Esophagus muscularis mucosa (tissue), 4 donors: ENCODE measurements at regions not wholly inside any gene's neighbourhood (a gene's known extent, or its start where the extent isn't known, plus 50 kb on each side); places are given as distances from the start of the nearest gene placed in this dataset.

Experiments
- DNase-seq: peaks from one replicate; pipeline ENCODE4 v3.0.0-alpha.2; 2017; ENCODE audit errors: extremely low spot score
- H3K27ac ChIP-seq, 4 donors: fragments of 200-600 bp; sonication (generic); replicated peaks in 1 of 4; 1 replicate in 3 of 4; 2 replicates in 1 of 4; pipeline ENCODE4 v1.5.1; 2016 to 2019; ENCODE audit warnings: mild to moderate bottlenecking in 1 of 4
- H3K27me3 ChIP-seq, 4 donors: fragments of 200-600 bp; sonication (generic); one replicate each; pipeline versions ENCODE4 v1.5.1 to v1.6.0; 2016 to 2019
- H3K36me3 ChIP-seq, 4 donors: fragments of 200-600 bp; sonication (generic); one replicate each; pipeline ENCODE4 v1.5.1; 2016 to 2019
- H3K4me1 ChIP-seq, 4 donors: fragments of 200-600 bp; sonication (generic); one replicate each; pipeline ENCODE4 v1.5.1; 2016 to 2019
- H3K4me3 ChIP-seq, 4 donors: fragments of 200-600 bp; sonication (generic); 1 replicate in 2 of 4; 2 replicates in 2 of 4; pipeline ENCODE4 v1.5.1; 2016 to 2019; ENCODE audit warnings: mild to moderate bottlenecking in 4 of 4, moderate library complexity in 1 of 4
- H3K9me3 ChIP-seq, 4 donors: fragments of 200-600 bp; sonication (generic); 1 replicate in 3 of 4; 2 replicates in 1 of 4; pipeline ENCODE4 v1.5.1; 2016 to 2019
- EP300 ChIP-seq: sonication (generic); formaldehyde crosslinking; IDR thresholded peaks from one replicate; pipeline ENCODE4 v1.6.1; 2017; ENCODE audit warnings: antibody characterized with exemption
- POLR2A ChIP-seq: fragments of 450-650 bp; IDR thresholded peaks from one replicate; pipeline ENCODE4 v1.6.1; 2017; ENCODE audit warnings: antibody characterized with exemption, moderate library complexity, mild to moderate bottlenecking, low read depth
- POLR2AphosphoS5 ChIP-seq, 2 donors: sonication (generic); formaldehyde crosslinking; IDR thresholded peaks; one replicate each; pipeline ENCODE4 v1.6.1; 2017; ENCODE audit warnings: antibody characterized with exemption in 2 of 2
- WGBS: methylation state at CpG from one replicate; pipeline ENCODE4 v1.1.5; 2018; 5-methylcytosine and 5-hydroxymethylcytosine counted together
- intact Hi-C: fragments of 100-400 bp; cut with DNase I; formaldehyde crosslinking; loops from one replicate; pipeline ENCODE4 v1.15.1; 2023
- TF ChIP-seq, protein P1 (sequence below), 3 experiments: fragments of 200-600 bp in 2 of 3; fragments of 450-650 bp in 1 of 3; sonication (generic) in 2 of 3; IDR thresholded peaks; one replicate each; pipeline ENCODE4 v1.5.1; 2017 to 2019; ENCODE audit warnings: antibody characterized with exemption in 3 of 3, mild to moderate bottlenecking in 2 of 3, moderate library complexity in 1 of 3

- DNase-seq: no peak
- no peak overlapping the region for H3K4me3 ChIP-seq
- intact Hi-C loops: no loop called here
- TF ChIP-seq EP300 (no peak), POLR2AphosphoS5 (IDR thresholded peaks at IDR 0.05) (no peak)
- TF ChIP-seq, protein P1, sequence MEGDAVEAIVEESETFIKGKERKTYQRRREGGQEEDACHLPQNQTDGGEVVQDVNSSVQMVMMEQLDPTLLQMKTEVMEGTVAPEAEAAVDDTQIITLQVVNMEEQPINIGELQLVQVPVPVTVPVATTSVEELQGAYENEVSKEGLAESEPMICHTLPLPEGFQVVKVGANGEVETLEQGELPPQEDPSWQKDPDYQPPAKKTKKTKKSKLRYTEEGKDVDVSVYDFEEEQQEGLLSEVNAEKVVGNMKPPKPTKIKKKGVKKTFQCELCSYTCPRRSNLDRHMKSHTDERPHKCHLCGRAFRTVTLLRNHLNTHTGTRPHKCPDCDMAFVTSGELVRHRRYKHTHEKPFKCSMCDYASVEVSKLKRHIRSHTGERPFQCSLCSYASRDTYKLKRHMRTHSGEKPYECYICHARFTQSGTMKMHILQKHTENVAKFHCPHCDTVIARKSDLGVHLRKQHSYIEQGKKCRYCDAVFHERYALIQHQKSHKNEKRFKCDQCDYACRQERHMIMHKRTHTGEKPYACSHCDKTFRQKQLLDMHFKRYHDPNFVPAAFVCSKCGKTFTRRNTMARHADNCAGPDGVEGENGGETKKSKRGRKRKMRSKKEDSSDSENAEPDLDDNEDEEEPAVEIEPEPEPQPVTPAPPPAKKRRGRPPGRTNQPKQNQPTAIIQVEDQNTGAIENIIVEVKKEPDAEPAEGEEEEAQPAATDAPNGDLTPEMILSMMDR (IDR thresholded peaks at IDR 0.05): no peak
- H3K36me3 ChIP-seq: no peaks in the 10 kb centered on the region
- no peaks in the 10 kb centered on the region for H3K9me3 ChIP-seq
- 85% methylated on average over 6 of the region's 6 CpGs for WGBS
- H3K27me3 ChIP-seq: no peaks in the 10 kb centered on the region
- peaks cover 0 to 6% (median 0%) of the 10 kb centered on the region in 4 donors for H3K4me1 ChIP-seq
- no peak overlapping the region for H3K27ac ChIP-seq
Measured at GRCh38 chr14:34012369-34012768, 61.5 kb upstream of the EGLN3 start.

GRCh38 chr14:34009956-34010355, 59.1 kb upstream of the EGLN3 start:
- DNase-seq: no peak
- Histone ChIP-seq H3K36me3 (no peaks in the 10 kb centered on the region), H3K27me3 (no peaks in the 10 kb centered on the region), H3K9me3 (no peaks in the 10 kb centered on the region), H3K27ac (no peak overlapping the region), H3K4me1 (no peaks in the 10 kb centered on the region), H3K4me3 (no peak overlapping the region)
- intact Hi-C loops: no loop called here
- TF ChIP-seq POLR2A (no peak), EP300 (no peak), POLR2AphosphoS5 (IDR thresholded peaks at IDR 0.05) (no peak)
- TF ChIP-seq, protein P1 (IDR thresholded peaks at IDR 0.05): no peak
- WGBS: 92% methylated on average over 5 of the region's 5 CpGs

GRCh38 chr14:34007902-34008301, 57.0 kb upstream of the EGLN3 start:
- Histone ChIP-seq H3K36me3 (no peaks in the 10 kb centered on the region), H3K27me3 (no peaks in the 10 kb centered on the region), H3K4me1 (no peaks in the 10 kb centered on the region), H3K27ac (no peak overlapping the region), H3K9me3 (no peaks in the 10 kb centered on the region), H3K4me3 (no peak overlapping the region)
- DNase-seq: no peak
- TF ChIP-seq, protein P1 (IDR thresholded peaks at IDR 0.05): no peak
- TF ChIP-seq POLR2AphosphoS5 (IDR thresholded peaks at IDR 0.05) (no peak), EP300 (no peak), POLR2A (no peak)
- intact Hi-C loops: no loop called here
- 45% methylated on average over 3 of the region's 3 CpGs for WGBS

- Histone ChIP-seq H3K36me3 (no peaks in the 10 kb centered on the region), H3K9me3 (no peaks in the 10 kb centered on the region), H3K27ac (no peak overlapping the region), H3K4me3 (no peak overlapping the region), H3K4me1 (no peaks in the 10 kb centered on the region), H3K27me3 (no peaks in the 10 kb centered on the region)
- TF ChIP-seq POLR2A (no peak), EP300 (no peak), POLR2AphosphoS5 (IDR thresholded peaks at IDR 0.05) (no peak)
- TF ChIP-seq, protein P1 (IDR thresholded peaks at IDR 0.05): no peak
- intact Hi-C loops: no loop called here
- DNase-seq: no peak
Measured at GRCh38 chr14:34005901-34006300, 55.0 kb upstream of the EGLN3 start.

- Histone ChIP-seq H3K27ac (no peak overlapping the region), H3K9me3 (no peaks in the 10 kb centered on the region), H3K4me1 (no peaks in the 10 kb centered on the region), H3K36me3 (no peaks in the 10 kb centered on the region), H3K4me3 (no peak overlapping the region), H3K27me3 (no peaks in the 10 kb centered on the region)
- TF ChIP-seq, protein P1 (IDR thresholded peaks at IDR 0.05): no peak
- no peak for TF ChIP-seq POLR2AphosphoS5 (IDR thresholded peaks at IDR 0.05)
- TF ChIP-seq EP300: no peak
- TF ChIP-seq POLR2A: no peak
- intact Hi-C loops: no loop called here
- DNase-seq: no peak
- WGBS: 65% methylated on average over 3 of the region's 3 CpGs
Measured at GRCh38 chr14:34004881-34005280, 54.0 kb upstream of the EGLN3 start.
